ENCODE measurements at regions not wholly inside any gene's neighbourhood (a gene's known extent, or its start where the extent isn't known, plus 50 kb on each side); places are given as distances from the start of the nearest gene placed in this dataset.

GRCh38 chr15:36263666-36264065 lies 315.8 kb upstream of the CDIN1 start:
- no peak for DNase-seq
- H3K9me3 ChIP-seq (ENCODE audit: control insufficient read depth, low read depth, low read length): no peaks in the 10 kb centered on the region
- no peak overlapping the region for H4K8ac ChIP-seq (replicated peaks; ENCODE audit: insufficient read length, low read depth, low read length)
- Mint-ChIP-seq H3K27me3 (ENCODE audit: low read depth) (peaks cover 42% of the 10 kb centered on the region), H3K4me1 (peaks cover 3 to 4% of the 10 kb centered on the region in 2 experiments), H3K27ac (no peak overlapping the region), H3K4me3 (no peak overlapping the region), H3K9me3 (no peaks in the 10 kb centered on the region; a peak in 1 of 5 replicates), H3K36me3 (ENCODE audit: insufficient read depth in 1 of 3, low read depth in 3 of 3) (no peaks in the 10 kb centered on the region)
- no peak overlapping the region for H2AK5ac ChIP-seq (ENCODE audit: insufficient read length, low read length)
- WGBS (ENCODE audit: extremely low coverage, insufficient read length, low lambda C conversion rate): no CpG with 5 or more reads among the region's 2 CpGs
- no peak overlapping the region for H2BK120ac ChIP-seq (ENCODE audit: low read depth, low read length, poor library complexity, severe bottlenecking)
- H3K79me2 ChIP-seq (ENCODE audit: insufficient read depth, low read length): no peaks in the 10 kb centered on the region
- H2AFZ ChIP-seq (ENCODE audit: low read length): no peak overlapping the region
- no peaks in the 10 kb centered on the region; the same call in 1 of the 2 replicates for H3K4me1 ChIP-seq (ENCODE audit: insufficient read depth, low read length)
- H3K27me3 ChIP-seq (ENCODE audit: insufficient read depth, low read length): no peaks in the 10 kb centered on the region
- no peak overlapping the region for H4K5ac ChIP-seq (ENCODE audit: insufficient read length, low read depth, low read length)
- no peak overlapping the region for H2BK5ac ChIP-seq (ENCODE audit: insufficient read length, low read length)
- H3K14ac ChIP-seq (ENCODE audit: insufficient read depth, low read length): no peak overlapping the region
- TF ChIP-seq CTCF (conservative IDR thresholded peaks at IDR 0.05): no peak
- H3K9ac ChIP-seq (ENCODE audit: extremely low read depth, insufficient read length, low read length): no peak overlapping the region
- H2BK20ac ChIP-seq (ENCODE audit: low read depth, low read length, poor library complexity, severe bottlenecking): no peak overlapping the region
- no peak overlapping the region for H4K91ac ChIP-seq (ENCODE audit: insufficient read length, low read depth, low read length)
- H3K27ac ChIP-seq (ENCODE audit: insufficient read length, low read depth, low read length): no peak overlapping the region
- no peak overlapping the region for H2BK12ac ChIP-seq (ENCODE audit: insufficient read length, low read depth, low read length)
- no peak overlapping the region for H3K23ac ChIP-seq (ENCODE audit: insufficient read length, low read depth, low read length)
- H3K23me2 ChIP-seq (ENCODE audit: insufficient read length, low read depth, low read length, poor library complexity, severe bottlenecking): no peaks in the 10 kb centered on the region
- no peak overlapping the region for H3K18ac ChIP-seq (ENCODE audit: insufficient read length, low read depth, low read length)
- no peak overlapping the region for H3K4me2 ChIP-seq (ENCODE audit: insufficient read depth, insufficient read length, low read length)
- no peaks in the 10 kb centered on the region for H3K79me1 ChIP-seq (ENCODE audit: insufficient read depth, low read depth, low read length, poor library complexity, severe bottlenecking)
- H2BK15ac ChIP-seq (ENCODE audit: low read depth, low read length): no peak overlapping the region
- H4K20me1 ChIP-seq (ENCODE audit: control insufficient read depth, insufficient read depth, insufficient read length): no peaks in the 10 kb centered on the region
- H3K4ac ChIP-seq (ENCODE audit: low read depth, low read length): no peak overlapping the region
- no peak overlapping the region for H3K56ac ChIP-seq (ENCODE audit: insufficient read length, low read depth, low read length)
- H3T11ph ChIP-seq (ENCODE audit: low read length): no peak overlapping the region

Measured in H9 (cell line).